HG03442 (cell line): ENCODE measurements at regions not wholly inside any gene's neighbourhood (a gene's known extent, or its start where the extent isn't known, plus 50 kb on each side); places are given as distances from the start of the nearest gene placed in this dataset.

Experiments used
- ATAC-seq: cut with Tn5 transposase; IDR thresholded peaks from one replicate; pipeline ENCODE4 v1.9.1; 2021; ENCODE audit warnings: mild to moderate bottlenecking, moderate library complexity; ENCODE audit not compliant: unreplicated experiment

DNA sequence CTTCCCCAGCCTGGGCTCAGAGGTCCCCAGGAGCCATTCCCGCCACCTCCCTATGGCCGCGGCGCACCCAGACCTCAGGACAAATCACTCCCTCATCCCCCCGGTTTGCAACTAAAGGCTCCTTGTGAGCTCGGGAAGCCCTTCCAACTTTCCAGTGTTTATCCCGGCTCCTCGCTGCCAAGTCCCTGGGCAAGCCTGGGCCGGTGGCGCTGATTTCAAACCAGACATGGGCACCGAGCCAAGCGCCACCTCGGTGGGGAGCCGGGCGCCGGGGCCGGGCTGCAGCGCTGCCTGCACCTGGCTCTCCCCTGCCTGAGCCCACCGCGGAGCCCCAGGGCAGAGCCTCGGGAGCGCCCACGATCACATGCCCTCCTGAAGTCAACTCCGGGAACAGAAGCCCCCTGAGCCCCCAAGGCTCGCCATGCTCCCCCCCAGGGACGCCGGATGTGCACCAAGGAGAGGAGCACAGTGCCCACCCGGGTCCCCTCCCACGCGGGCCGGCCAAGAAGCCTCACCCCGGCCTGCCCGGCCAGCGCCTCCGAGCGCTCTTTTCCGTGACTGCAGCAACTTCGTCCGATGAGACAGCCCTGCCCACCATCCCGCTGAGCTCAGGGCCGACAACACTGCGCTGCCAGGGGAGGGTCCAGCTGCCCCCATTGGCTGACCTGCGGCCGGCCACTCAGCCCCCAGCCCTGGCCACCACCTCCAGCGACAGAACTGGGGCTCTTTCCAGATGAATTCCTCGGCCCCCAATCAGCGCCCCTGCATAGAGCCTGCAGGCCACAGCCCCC is 50.0 kb downstream of the NCOR2 start:
- no peak for ATAC-seq

- ATAC-seq = no peak
Measured at GRCh38 chr12:124516850-124517249, 50.6 kb downstream of the NCOR2 start.

- no peak for ATAC-seq
Measured at GRCh38 chr12:124515981-124516380, 51.4 kb downstream of the NCOR2 start.

DNA sequence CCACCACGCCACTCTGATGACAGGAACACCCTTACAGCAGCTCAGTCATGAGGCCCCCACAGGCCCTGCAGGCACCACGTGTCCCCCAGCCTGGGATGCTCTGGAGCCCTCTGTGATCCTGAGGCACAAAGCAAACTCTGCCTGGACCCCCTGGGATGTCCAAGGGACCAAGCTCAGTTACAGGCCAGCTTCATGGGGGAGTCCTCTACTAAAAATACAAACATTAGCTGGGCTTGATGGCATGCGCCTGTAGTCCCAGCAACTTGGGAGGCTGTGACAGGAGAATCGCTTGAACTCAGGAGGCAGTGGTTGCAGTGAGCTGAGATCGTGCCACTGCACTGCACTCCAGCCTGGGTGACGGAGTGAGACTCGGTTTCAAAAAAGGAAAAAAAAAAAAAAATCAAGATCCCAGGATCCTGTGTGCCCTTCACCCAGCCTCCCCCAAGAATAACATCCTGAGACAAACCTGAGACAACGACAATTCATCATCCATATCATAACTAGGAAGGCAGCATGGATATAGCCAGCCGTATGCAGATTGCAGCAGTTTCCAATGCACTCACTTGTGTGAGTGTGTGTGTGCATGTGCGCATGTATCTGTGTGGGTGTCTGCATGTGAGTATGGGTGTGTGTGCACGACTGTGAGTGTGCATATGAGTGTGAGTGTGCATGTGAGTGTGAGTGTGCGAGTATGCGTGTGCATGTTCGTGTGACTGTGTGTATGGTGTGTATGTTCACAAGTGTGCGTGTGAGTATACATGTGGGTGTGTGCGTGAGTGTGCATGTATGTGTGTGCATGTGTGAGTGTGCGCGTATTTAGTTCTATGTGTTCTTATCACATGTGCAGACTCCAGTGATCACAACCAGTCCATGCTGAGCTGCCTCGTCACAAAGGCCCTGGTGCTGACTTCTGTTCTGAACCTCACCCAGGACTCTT is 52.1 kb downstream of the NCOR2 start:
- ATAC-seq = no peak

DNA sequence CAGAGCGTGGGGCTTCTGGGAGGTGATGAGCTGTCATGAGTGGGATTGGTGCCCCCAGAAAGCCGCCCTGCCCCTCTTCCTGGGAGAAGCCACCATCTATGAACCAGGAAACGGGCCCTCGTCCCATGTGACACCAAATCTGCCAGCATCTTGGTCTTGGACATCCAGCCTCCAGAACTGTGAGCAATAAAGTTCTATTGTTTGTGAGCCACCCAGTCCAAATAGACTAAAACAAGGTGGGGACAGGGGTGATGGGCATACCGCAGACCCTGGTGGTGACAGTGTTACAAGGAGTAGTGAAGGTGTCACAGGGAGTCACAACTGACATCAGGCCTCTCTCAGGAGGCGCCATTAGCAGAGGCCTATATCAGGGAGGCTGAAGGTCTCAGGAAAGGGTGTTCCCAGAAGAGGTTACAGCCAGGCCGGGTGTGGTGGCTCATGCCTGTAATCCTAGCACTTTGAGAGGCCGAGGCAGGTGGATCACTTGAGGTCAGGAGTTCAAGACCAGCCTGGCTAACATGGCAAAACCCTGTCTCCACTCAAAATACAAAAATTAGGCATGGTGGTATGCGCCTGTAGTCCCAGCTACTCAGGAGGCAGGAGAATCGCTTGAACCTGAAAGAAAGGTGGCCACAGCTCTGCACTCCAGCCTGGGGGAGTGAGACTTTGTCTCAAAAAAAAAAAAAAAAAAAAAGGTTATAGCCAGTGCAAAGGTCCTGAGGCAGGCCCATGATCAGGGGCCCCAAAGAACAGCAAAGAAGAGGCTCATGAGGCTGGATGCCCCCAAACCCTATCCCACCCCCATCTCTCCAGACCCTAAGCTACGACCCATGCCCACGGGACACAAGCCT is 53.0 kb downstream of the NCOR2 start:
- no peak for ATAC-seq

- no peak for ATAC-seq
Measured at GRCh38 chr12:124513297-124513867, 54.0 kb downstream of the NCOR2 start.

DNA sequence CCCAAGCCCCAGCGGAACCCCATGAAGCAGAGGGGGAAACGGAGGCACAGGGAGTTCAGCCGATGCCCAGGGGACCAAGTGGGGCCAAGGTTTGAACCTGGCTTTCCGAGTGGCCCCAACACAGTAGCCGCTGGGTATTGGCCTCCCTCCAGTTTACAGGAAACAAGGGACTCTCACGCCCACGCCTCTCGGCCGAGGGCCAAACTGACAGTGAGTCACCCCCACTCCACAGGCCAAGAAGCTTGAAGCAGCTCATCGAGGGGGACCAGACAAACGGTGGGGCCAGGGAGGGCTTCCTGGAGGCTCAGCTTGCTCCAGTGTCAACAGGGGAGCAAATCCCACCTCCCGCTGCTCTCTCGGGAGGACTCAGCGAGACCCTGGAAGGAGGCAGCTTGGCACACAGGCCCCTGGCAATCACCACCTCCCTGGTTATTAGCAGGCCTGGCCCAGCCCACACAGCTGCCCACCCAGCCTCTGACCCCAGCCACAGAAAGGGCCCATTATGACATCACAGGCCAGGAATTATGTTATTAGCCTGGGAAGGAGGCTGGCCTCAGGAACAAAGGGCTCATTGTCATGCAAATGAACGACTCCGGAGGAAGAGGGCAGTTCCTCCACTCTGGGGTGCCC is 54.6 kb downstream of the NCOR2 start:
- no peak for ATAC-seq

DNA sequence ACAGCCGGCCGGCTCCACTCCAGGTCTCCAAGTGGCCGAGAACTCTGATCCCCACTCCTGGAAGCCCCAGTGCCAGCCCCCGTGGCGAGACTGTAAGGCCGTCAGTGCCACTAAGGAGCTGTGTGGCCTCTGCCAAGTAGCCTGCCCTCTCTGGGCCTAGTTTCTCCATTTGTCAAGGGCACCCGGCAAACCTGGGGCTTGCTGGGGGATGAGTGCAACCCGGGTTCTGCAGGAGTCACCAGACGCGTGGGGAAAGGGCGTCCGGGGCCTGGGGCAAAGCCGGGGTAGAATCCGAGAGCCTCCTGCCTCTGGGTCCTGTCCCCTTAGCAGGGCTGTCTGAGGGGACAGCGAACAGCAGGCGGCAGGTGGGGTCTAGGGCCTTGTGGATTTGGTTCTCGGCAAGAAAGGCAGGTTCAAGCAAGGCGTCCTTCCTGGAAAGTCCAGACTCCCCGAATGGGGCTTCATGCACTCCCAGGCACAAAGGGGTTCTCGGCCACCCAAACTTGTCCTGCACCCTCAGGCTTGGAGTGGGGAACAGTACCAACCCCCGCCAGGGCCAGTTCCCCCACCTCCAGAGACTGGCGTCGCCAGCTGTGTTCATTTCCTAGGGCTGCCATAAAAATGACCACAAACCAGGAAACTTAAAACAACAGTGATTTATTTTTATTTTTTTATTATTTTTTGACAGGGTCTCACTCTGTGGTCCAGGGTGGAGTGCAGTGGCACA is 56.0 kb downstream of the NCOR2 start:
- no peak for ATAC-seq

DNA sequence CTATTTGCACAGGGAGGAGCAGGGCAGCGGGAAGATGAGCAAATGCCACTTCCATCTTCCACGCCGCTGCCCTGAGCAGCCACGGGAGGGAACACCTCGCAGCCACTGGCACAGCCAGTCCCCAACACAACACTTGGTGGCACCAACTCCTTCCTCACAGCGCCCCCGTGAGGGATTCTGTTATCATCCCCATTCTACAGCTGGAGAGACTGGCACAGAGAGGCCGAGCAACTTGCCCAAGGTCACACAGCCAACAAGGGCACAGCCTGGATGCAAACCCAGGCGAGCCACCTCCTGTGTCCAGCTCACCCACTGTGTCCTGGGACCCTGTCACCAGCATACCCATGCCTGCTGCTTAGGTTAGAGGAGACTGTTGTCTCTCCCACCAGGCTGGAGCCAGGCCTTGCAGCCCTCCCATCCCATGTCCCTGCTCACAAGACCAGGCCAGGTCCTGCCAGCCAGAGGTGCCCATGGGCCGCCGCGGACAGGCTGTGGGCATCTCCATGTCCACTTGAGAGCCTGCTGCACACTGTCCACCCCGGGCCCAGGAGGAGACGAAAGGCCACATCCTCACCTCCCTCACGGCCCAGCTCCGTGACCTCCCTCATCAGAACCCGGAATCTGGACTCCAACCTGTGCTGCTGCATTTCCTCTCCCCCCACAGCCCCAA is 57.0 kb downstream of the NCOR2 start:
- no peak for ATAC-seq

DNA sequence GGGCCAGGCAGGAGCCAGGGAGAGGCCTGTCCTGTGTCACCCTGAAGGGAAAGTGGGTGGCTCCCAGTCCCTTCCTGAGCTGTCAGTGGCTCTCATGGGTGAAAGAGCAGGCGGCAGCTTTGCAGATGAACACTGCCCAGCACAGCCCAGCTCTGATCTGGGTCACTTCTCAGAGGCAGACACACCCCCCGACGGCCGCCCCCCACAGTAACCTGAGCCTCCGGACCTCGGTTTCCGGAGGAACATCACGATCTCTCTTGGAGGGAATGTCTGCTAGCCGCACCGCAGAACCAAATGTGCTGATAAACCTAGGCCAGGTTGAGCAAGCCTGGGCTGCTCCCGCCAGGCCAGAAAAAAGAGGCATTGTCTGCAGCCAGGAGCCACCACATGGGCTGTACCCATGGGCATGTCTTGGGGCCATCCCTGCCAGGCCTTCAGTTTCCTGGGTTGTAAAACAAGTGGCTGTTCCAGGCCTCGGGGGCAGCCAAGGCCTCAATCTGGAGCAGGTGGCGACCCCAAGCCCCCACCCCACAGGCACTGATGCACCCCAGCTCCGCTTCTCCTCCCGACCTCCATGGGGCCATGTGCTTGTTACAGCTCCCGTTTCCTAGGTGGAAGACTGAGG is 57.6 kb downstream of the NCOR2 start:
- no peak for ATAC-seq

GRCh38 chr12:124509300-124509675 is 58.1 kb downstream of the NCOR2 start:
- ATAC-seq = no peak

DNA sequence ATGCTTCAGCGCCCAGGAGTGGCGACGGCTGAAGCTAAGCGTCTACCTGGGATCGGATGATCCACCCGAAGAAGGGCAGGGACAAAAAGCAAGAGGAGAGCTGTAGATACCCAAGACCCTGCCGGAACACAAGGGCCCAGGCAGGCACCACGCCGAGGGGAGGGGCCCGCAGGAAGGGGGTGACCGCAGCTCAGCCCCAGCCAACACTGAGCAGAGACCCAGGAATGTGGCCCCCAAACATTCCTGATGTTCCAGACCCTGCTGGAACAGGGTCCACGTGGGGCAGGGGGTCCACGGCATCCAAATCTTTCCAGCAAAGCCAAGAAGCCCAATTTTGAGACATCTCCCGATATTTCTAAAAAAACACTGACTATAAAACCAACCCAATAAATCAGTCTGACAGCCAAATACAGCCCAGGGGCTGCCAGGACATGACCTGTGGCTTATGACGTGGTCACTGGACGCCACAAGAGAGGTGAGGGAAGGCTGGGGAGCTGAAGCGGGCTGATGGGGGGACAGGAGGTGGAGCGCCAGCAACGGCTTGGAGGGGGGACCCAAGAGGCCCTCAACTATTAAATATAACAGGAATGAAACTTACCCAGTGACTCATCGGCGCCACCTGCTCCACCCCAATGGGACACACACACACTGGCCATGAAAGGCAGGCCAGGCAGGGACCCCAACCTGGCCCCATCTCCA is 58.9 kb downstream of the NCOR2 start:
- ATAC-seq = no peak

DNA sequence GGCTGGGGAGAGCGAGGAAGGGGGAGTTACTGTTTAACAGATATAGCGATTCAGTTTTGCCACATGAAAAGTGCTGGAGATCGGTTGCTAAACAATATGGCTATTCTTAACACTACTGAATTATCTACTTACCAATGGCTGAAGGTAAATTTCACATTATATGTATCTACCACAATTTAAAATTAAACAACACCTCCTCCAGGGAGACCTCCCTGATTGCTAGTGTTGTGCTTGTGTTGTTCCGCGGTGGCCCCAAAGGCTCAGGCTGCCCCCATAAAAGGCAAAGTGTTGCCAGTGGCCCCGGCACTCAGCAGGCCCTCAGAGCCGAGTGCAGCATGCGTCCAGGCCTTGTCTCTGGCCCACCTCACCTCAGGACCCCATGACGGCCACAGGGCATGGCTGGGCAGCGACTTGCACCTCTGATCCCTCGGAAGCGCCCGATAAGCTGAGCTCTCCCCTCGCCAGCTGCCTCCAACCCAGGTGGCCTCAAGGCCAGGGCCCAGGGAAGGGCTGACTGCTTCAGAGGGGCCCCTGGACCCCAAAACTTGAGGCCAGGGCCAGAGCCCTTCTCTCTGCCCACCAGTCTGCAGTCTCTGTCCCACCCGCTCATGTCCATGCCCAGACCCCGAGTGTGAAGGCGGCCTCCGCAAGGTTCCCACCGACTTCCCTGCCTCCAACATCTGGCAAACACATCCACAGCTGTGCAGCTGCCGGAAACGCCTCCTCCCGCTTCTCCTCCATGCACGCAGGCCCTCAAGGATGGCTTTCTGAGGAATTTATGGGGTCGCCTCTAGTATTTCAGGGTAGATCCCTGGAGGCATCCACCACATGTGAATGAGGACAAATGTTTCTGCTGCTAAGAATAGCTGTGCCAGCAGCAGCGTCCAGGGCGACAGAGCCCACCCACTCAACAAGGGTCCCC is 60.0 kb downstream of the NCOR2 start:
- no peak for ATAC-seq

- ATAC-seq = no peak
Measured at GRCh38 chr12:124506832-124507153, 60.6 kb downstream of the NCOR2 start.

- ATAC-seq = no peak
Measured at GRCh38 chr12:124506145-124506831, 61.1 kb downstream of the NCOR2 start.

DNA sequence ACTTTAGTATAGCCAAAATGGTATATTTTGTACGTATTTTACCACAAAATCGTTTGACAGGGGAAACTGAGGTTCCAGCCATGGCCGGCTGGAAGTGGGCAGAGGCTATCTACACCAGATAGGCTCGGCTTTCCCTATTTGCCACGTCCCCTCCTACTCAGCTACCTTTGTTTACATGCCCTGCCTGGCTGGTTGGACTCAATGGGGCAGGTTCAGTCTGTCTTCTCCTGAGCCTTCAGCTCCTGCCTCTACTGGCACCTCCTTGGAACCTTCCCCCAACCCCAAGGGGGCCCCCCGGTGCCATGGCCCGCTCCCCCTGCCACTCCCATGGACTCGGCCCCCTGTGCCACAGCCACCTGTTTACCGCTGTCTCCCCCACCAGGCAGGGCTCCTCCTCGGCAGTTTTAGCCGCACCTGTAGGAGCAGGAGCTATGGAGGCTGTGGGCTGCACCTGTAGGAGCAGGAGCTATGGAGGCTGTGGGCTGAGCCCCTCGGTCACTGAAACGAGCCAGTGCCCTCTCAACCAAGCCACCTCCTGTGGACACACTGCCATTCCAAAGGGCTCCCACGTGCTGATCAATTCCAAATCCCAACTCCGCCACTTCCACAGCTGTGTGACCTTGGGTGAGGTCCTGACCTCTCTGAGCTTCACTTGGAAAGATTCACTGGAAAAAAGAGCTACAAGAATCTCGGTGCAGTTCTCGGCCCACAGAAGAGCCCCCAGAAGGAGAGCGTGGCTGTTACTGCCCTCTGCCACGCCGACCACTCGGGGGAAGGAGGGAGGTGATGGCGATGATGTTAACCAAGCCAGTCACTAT is 62.2 kb downstream of the NCOR2 start:
- no peak for ATAC-seq
